Stimulated activated CD4-positive, alpha-beta T cell treated with anti-CD3 and anti-CD28 coated beads, TNF-alpha, amount 100 ng/mL, for 24 hours (primary cell): ENCODE measurements at regions not wholly inside any gene's neighbourhood (a gene's known extent, or its start where the extent isn't known, plus 50 kb on each side); places are given as distances from the start of the nearest gene placed in this dataset.

ENCODE experiments used
- DNase-seq, 3 experiments: peaks; one replicate each; pipeline ENCODE4 v3.0.0-alpha.2; 2020; ENCODE audit warnings: low read depth in 3 of 3

DNA sequence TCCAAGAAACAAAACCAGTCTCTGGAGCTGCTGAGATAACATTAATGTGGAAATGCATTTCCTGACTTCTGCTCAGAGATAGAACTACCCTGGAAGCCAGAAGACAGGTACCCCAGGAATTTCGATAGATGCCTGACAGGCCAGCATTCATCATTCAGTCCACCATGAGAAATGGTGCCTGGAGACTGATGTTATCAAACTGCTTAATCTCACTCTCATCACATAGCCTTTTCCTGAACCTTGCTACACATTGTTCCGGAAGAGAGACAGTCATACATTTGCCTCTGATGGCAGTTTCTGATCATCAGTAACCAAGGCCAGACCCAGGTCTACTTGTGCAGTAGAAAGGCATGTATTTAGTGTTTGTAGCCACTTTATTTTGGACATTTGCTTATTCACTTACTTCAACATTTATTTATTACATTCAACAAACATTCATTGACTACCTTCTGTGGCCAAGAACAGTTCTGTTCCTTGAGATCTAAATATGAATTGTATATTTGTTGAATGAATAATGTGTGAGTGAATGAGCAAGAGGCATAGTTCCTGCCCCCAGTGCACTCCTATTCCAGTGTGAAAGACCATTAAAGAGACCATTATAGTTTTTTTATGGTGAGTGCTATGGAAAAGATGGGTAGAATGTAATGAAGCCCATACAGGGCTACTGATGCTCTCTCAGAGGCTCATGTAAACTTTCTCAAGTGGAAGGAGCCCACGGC lies 485.7 kb downstream of the NUF2 start:
- no peak for DNase-seq

GRCh38 chr1:163813251-163813650 lies 491.5 kb downstream of the NUF2 start:
- no peak for DNase-seq

DNA sequence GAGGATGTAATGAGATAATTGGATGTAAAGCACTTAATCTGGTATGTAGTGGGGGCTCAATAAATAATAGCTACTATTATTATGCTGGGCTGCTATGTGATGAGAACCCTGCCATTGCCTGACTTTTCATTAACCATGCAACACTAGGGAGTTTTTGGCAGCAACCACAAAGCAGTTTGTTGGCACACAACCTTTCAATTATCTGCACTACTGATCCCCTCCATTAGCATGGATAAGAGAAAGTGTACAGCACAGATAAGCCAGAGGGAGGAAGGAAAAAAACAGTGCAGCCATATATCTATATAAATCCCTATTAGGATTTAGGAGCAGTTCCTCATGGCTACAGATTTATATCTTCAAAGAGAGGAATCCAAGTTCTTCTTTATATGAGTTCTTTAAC lies 498.5 kb downstream of the NUF2 start:
- DNase-seq, result no peak

DNA sequence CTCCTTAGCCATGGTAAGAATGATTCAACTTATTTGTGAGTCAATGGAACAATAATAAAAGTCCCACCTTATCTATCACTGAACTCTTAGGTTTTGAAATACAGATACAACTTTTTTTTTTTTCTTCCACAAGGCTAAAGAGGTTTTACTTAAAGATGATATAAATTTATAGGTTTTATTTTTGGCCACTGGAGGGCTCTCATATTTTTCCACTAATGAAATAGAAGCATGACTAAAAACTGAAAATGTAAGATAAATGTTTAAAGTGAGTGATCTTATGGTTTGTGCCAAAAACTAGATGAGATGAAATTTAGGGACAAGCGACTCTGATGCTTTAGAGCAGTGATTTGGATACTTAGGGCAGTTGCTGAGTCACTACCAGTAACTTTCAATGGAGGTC lies 499.0 kb downstream of the NUF2 start:
- DNase-seq, result no peak

DNA sequence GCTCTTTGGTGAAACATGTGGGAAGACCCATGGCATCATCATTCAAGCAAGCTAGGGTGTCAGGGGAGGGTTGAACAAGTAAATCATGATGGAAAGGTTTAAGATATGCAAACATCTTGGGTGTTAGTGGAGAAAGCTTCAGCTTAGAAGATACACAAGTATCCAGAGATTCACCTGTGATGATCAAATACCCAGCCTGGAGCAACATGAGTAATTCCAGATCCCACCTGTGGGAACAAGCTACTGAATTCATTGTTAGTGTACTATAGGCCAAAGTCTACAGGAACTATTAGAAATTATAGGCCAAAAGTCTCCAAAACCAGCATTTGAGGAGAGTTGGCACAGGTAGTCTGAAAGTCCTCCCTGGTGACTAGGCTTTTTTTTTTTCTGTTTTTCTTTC lies 499.9 kb downstream of the NUF2 start:
- DNase-seq, result no peak

GRCh38 chr1:163823017-163823416 lies 501.3 kb downstream of the NUF2 start:
- DNase-seq, result no peak

DNA sequence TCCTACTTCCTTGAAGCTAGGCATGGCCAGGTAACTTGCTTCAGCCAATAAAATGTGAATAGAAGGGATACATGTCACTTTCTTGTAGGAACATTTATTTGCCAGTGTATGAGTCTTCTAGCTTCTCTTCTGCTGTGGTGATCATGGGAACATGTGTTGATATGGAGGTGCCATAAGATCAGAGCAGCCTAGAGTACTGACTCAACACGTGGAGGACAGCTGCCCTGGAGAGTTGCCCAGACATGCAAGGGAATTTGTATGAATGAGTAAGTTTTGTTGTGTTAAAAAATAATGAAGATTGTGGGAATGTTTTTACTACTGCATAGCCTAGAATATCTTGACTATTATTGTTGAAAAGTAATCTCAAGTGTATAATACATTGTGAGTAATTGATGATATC lies 502.3 kb downstream of the NUF2 start:
- DNase-seq, result no peak

GRCh38 chr1:163824490-163824889 lies 502.7 kb downstream of the NUF2 start:
- no peak for DNase-seq

DNA sequence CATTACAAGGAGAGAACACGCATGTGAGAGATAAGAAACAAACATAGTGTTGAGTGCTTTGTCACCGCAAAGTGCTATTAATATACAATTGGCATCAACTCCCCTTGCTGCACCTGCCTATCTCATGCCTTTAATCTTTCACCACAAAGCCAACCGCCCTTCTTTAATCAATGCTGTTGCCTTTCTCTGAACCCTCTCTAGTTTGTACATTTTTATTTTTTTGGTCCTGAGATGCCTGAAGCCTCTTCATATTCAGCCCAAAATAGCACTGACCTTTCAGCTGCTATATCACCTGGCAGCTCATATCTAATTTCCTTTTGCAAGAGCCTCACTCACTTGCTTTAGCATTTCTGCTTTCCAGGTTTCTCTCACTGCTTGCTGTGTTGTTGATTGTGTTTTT lies 504.7 kb downstream of the NUF2 start:
- no peak for DNase-seq

GRCh38 chr1:163834778-163835177 lies 513.0 kb downstream of the NUF2 start:
- DNase-seq, result no peak

DNA sequence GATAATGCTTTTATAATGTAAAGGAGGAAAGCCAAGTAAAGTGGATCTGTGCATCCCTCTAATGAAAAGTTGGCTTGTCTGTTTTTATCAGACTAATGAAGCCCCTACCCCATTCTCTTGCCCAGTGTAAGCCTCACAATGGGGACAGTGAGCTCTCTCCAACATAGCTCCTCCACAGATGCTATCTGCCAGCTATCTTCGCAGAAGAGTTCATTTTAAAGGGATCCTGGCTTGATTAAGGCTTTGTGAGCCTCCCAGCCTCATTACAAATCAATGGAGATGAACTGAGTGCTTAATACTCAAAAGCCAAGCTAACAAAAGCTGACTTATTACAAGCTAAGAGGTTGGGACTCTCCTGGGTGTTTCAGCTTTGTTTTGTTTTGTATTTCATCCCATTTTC lies 514.7 kb downstream of the NUF2 start:
- DNase-seq, result no peak

- DNase-seq, result no peak
These were observed 515.5 kb downstream of the NUF2 start for GRCh38 chr1:163837206-163837605.

GRCh38 chr1:163842571-163842970 lies 520.8 kb downstream of the NUF2 start:
- no peak for DNase-seq

DNA sequence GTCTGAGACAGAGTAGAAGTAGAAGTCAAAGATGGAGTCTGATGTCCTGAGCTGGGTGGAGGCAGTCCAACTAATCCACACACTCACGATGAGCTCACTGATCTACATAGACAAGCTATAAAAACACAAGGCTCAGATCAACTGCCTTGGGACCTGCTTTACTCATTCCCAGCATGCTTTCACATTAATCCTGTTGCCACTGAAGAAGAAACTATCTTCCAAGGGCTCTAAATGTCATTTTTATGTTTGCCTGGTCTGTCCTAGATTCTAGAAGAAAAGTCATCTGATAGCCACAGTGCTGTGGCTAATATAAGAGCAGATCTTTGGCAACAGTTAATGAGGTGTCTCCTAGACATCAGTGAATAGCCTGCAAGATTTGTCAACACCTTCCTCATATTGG lies 522.7 kb downstream of the NUF2 start:
- DNase-seq, result no peak

- no peak for DNase-seq
These were observed 523.5 kb downstream of the NUF2 start for GRCh38 chr1:163845279-163845678.

- no peak for DNase-seq
These were observed 542.0 kb downstream of the NUF2 start for GRCh38 chr1:163863731-163864130.

- no peak for DNase-seq
These were observed 542.5 kb downstream of the NUF2 start for GRCh38 chr1:163864207-163864606.

DNA sequence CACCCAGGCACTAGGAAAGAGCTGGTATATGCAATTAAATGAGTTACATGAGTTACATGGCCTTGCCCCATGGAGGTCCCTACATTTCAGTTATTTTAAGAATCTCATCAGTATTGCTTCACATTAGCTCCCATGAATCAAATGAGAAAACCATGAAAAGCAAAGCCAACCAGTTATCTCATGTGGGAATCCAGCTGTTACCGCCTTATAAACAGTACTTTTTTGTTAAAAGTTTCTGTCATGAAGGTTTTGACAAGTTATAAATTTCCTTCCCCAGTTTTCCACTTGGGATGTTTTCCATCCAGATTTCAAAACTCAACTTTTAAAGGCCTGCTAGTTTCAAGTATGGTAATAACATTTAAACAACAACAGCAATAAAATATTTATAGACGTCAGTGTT lies 544.8 kb downstream of the NUF2 start:
- DNase-seq, result no peak

DNA sequence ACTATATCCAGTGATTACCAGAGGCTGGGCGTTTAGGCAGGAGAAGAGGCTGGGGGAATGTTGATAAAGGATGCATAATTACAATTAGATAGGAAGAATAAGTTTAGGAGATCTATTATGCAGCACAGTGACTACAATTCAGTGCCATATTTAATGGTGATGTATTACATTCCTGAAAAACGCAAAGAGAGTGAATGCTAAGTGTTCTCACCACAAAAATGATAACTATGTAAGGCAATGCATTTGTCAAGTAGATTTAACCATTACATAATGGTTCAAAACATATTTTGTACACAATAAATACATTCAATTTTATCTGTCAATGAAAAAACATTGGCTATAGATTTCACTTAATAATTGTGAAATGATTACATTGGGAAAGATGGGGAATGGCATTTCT lies 548.9 kb downstream of the NUF2 start:
- no peak for DNase-seq

GRCh38 chr1:163872067-163872466 lies 550.3 kb downstream of the NUF2 start:
- no peak for DNase-seq

DNA sequence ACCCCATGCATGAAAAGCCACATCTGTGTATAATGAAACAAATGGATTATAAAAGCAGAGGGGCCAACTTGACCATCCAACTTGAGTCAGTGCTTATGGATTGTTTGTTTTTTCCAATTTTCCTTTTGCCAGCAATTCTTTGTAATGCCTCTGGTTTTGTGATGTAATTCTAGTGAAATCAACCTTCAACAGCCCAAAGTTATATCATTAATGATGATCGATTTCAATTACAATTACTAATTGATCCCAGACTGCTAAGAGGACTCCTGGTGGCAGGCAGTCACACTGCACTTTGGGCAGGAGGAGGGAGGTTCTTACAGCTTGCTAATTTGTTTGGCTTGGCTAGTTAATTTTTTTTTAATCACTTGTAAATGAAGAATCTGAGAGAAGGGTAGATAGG lies 552.3 kb downstream of the NUF2 start:
- no peak for DNase-seq

GRCh38 chr1:163875200-163875926 lies 553.6 kb downstream of the NUF2 start:
- DNase-seq, result no peak

DNA sequence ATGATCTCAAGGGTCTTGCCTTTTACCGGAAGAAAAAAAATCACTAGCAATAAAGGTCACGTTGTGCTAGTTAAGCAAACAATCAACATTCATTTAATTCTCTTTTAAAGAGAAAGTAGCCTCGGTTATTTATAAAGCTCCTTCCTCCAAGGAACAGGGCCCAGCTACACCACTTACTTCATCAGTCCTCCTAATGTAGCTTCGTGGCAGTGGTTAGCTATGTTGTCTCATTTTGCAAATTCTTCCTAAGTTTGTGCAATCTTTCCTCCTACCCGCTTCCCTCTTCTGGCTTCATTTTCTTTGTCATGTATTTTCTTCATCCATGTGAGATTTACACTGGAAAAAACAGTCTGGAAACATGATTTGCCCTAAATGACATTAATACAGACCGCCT lies 554.2 kb downstream of the NUF2 start:
- no peak for DNase-seq

GRCh38 chr1:163876546-163876945 lies 554.8 kb downstream of the NUF2 start:
- no peak for DNase-seq
